GM12872 (cell line): ENCODE measurements at regions not wholly inside any gene's neighbourhood (a gene's known extent, or its start where the extent isn't known, plus 50 kb on each side); places are given as distances from the start of the nearest gene placed in this dataset.

Experiments used
- CTCF ChIP-seq: IDR thresholded peaks from 3 replicates; pipeline ENCODE4 v1.5.1; 2011; ENCODE audit warnings: low read depth, mild to moderate bottlenecking, low read length, moderate library complexity; ENCODE audit not compliant: insufficient read depth

- no peak for TF ChIP-seq CTCF
Measured at GRCh38 chrX:69284491-69284890, 119.2 kb upstream of the PJA1 start.

DNA sequence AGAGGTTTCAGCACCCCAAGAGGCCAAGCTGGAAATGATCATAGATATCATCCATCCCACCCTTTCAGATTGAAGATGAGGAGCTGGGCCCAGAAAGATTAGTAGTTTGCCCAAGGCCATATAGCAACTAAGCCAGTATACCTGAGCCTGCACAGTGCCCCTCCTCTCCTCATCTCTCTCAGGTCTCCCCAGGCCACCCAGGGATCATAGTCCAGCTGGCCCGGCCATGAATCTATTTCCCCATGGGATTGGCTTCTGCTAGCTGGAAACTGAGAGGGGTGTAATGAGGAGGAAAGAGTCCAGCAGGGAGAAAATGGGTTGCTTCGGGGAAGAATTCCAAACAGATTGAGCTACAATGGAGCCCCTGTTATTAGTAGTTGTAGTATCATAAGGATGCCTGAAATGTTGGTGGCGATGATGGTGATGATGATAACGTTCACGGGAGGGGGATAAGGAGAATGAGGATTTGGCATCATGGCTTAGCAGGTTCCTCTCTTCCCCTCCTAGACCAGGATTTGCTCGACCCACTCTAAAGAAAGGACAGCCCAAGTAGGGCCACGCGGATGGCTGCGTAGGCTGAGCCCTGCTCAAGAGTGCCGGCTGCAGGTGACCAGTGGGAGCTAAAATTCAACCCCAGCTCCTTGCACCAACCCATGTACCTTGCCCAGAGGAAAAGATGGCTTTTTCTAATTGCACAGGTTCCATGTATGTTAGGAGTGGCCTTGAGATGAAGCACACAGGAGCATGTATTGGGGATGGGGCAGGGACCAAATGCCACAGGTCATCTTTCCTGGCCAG, 117.8 kb upstream of the PJA1 start:
- no peak for TF ChIP-seq CTCF

DNA sequence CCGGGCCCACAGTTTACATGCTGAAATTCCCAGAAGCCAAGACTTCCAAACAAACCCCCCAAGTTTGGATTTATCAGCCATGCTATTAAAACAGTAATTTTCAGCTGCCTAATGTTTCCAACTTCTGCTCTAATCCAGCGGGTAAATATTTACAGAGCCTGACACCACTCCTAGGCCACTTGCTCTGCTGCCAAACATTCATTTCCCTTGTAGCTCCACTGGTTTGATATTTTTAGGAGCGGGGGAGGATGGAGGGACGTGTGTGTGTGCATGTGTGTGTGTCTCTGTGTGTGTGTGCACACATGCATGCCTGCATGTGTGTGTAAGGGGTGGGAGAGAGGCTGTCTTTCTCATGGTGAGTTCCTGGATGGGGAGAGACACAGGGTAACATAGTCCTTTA, 115.7 kb upstream of the PJA1 start:
- TF ChIP-seq CTCF = no peak

- no peak for TF ChIP-seq CTCF
Measured at GRCh38 chrX:69279234-69279633, 114.0 kb upstream of the PJA1 start.

DNA sequence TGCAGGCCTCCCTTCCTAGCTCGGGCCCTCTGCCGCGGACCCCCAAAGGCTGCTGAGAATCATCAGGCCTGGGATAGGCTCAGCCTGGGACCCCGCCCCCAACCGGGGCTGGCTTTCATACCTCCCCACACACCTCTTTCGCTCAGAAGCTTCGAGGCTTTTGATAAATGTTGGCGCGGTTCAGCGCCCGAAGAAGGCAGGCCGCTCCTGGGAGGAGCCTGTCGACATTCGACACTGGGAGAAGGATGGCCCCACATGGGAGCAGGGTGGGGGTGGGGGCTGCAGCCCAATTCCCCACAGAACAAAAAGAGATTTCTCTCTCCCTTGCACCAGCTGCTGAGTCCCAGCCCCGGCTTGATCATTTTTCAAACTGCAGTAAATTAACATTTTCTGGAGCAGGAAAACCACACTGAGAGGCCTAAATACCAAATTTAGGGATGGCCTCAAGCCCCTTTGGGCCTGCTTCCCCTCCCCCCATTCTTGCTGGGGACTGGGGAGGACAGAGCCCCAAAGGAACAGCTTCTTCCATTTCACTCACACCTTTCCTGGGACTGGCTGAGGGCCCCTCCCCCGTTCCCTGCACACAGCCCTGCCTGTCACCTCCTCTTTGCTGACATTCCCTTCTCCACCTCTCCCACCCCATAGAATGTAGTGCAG, 112.9 kb upstream of the PJA1 start:
- no peak for TF ChIP-seq CTCF

DNA sequence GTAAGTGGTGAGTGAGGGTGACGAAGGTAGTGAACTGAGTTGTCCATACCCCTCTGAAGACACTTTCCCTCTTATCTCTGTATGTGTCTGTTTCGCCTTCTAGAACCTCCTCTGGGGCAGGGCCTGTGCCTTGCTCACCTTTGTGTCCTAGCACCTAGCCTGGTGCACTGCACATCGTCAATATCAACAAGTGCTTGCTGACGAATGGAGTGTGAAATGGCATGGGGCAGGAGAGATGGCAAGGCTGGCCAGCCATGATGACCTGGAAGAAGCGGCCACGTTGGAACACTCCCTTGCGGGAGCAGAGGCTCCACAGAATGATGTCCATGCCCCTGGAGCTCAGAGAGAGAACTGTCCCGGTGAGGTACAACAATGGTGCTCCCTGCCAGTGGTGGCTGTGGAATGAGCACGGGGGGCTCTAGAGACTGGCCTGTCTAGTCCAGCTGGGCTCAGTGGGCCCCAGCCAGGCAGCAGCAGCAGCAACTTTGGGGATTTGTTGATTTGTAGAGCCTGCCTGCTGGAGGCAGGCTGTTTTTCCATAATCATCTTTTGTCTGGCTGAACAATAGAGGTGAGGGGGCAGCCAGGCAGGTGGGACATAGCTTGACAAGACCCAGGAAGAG, 112.2 kb upstream of the PJA1 start:
- TF ChIP-seq CTCF = no peak

GRCh38 chrX:69268611-69269010, 103.4 kb upstream of the PJA1 start:
- TF ChIP-seq CTCF = no peak
